ENCODE measurements at regions not wholly inside any gene's neighbourhood (a gene's known extent, or its start where the extent isn't known, plus 50 kb on each side); places are given as distances from the start of the nearest gene placed in this dataset.

DNA sequence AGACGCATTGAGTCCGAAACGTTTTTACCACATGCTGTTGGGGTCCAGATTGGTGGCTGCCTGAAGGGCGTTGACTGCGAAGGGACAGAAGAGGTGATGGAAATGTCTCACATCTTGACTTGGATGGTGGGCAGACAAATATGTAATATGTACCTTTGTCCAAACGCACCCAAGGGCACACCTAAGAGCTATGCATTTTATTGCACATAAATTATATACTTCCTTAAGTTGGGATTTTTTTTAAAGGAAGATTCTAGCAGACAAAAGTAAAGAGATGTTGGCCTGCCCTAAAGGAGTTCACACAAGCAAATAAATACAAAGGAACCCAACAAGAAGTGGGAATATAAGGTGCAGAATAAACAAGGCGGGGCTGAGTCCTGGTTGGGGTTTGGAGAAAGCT, 91.1 kb upstream of the TBL1X start:
- TF ChIP-seq, protein P1, sequence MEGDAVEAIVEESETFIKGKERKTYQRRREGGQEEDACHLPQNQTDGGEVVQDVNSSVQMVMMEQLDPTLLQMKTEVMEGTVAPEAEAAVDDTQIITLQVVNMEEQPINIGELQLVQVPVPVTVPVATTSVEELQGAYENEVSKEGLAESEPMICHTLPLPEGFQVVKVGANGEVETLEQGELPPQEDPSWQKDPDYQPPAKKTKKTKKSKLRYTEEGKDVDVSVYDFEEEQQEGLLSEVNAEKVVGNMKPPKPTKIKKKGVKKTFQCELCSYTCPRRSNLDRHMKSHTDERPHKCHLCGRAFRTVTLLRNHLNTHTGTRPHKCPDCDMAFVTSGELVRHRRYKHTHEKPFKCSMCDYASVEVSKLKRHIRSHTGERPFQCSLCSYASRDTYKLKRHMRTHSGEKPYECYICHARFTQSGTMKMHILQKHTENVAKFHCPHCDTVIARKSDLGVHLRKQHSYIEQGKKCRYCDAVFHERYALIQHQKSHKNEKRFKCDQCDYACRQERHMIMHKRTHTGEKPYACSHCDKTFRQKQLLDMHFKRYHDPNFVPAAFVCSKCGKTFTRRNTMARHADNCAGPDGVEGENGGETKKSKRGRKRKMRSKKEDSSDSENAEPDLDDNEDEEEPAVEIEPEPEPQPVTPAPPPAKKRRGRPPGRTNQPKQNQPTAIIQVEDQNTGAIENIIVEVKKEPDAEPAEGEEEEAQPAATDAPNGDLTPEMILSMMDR (IDR thresholded peaks at IDR 0.05), result no peak
- TF ChIP-seq POLR2A (IDR thresholded peaks at IDR 0.05), result no peak
- no peak for TF ChIP-seq EP300 (IDR thresholded peaks at IDR 0.05)
